CD4-positive, alpha-beta T cell treated with Interferon alpha-2 for 1 hour (primary cell): ENCODE measurements at regions not wholly inside any gene's neighbourhood (a gene's known extent, or its start where the extent isn't known, plus 50 kb on each side); places are given as distances from the start of the nearest gene placed in this dataset.
"Not testable (repeated sequence)": the region's sequence is repeated elsewhere in the genome, so short reads cannot be mapped to it uniquely, and the experiment has no call there.

ENCODE experiments used
- DNase-seq, 2 donors: peaks; one replicate each; pipeline ENCODE4 v3.0.0-alpha.2; 2020 to 2022

GRCh38 chr12:22115711-22116110 is 69.7 kb downstream of the CMAS start:
- DNase-seq, result no peak

GRCh38 chr12:22116376-22116775 is 70.4 kb downstream of the CMAS start:
- DNase-seq, result no peak

GRCh38 chr12:22117563-22118237 is 71.7 kb downstream of the CMAS start:
- no peak for DNase-seq

GRCh38 chr12:22118238-22118790 is 72.3 kb downstream of the CMAS start:
- no peak for DNase-seq

- peak; percentile 5 to 58 for DNase-seq
Measured at GRCh38 chr12:22121224-22121623, 75.2 kb downstream of the CMAS start.

- DNase-seq, result no peak
Measured at GRCh38 chr12:22122359-22122758, 76.3 kb downstream of the CMAS start.

GRCh38 chr12:22124987-22125386 is 79.0 kb downstream of the CMAS start:
- DNase-seq, result no peak

- DNase-seq, result not testable (repeated sequence)
Measured at GRCh38 chr12:22126101-22126500, 80.1 kb downstream of the CMAS start.

GRCh38 chr12:22126758-22127157 is 80.7 kb downstream of the CMAS start:
- no peak for DNase-seq

GRCh38 chr12:22130671-22131070 is 84.7 kb downstream of the CMAS start:
- peak in 1 of 2 donors; percentile 5 for DNase-seq

- not testable (repeated sequence) for DNase-seq
Measured at GRCh38 chr12:22136604-22137117, 90.6 kb downstream of the CMAS start.
